ENCODE measurements at regions not wholly inside any gene's neighbourhood (a gene's known extent, or its start where the extent isn't known, plus 50 kb on each side); places are given as distances from the start of the nearest gene placed in this dataset.

DNA sequence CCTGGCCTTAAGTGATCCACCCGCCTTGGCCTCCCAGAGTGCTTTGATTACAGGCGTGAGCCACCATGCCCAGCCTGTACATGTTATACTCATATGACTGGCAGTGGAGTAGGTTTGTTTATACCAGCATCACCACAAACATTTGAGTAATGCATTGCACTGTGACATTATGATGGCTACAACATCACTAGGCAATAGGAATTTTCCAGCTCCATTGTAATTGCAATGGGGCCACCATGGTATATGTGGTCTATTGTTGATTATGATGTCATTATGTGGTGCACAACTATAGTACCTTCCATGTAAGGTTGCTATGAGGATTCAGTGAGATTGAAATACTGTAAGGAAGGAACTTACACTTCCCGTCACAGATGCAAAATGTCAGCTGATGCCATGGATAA lies 168.9 kb downstream of the COPRS start:
- Histone ChIP-seq H3K14ac (ENCODE audit: low read length) (no peak overlapping the region), H2BK12ac (ENCODE audit: low read length) (no peak overlapping the region), H3K27me3 (ENCODE audit: insufficient read depth, low read length) (no peaks in the 10 kb centered on the region)

DNA sequence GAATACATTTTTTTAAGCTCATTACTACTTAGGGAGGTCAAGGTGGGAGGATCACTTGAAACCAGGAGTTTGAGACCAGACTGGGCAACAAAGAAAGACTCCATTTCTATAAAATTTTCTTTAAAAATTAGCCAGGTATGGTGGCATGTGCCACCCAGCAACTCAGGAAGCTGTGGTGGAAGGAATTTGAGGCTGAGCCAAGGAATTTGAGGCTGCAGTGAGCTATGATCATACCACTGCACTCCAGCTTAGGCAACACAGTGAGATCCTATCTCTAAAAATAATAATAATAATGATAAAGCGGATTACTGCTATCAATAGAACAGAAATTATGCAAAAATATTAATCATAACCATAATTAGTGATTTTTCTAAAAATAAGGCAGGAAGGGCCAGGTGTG lies 170.3 kb downstream of the COPRS start:
- H4K12ac ChIP-seq (ENCODE audit: low read depth, low read length) = no peak overlapping the region
- no peak overlapping the region for H3K27ac ChIP-seq (ENCODE audit: low read depth, low read length)
- H3K79me1 ChIP-seq (ENCODE audit: low read length) = no peaks in the 10 kb centered on the region
- H3K4me3 ChIP-seq (ENCODE audit: low read depth, low read length) = no peak overlapping the region
- no peak overlapping the region for H2BK120ac ChIP-seq (ENCODE audit: insufficient read depth, low read length, poor library complexity)
- no peaks in the 10 kb centered on the region for H3K27me3 ChIP-seq (ENCODE audit: insufficient read depth, low read length)
- H3K79me2 ChIP-seq (ENCODE audit: control insufficient read depth, insufficient read depth, low read length, poor library complexity) = no peaks in the 10 kb centered on the region
- no peak for DNase-seq
- H3K4ac ChIP-seq (ENCODE audit: low read depth, low read length) = no peak overlapping the region
- H4K8ac ChIP-seq (ENCODE audit: low read depth, low read length) = no peak overlapping the region
- no peak overlapping the region for H2AFZ ChIP-seq (ENCODE audit: insufficient read depth, low read length, poor library complexity)
- H3K23ac ChIP-seq (ENCODE audit: low read length) = no peak overlapping the region
- H2AK5ac ChIP-seq (ENCODE audit: low read length) = no peak overlapping the region
- H2BK5ac ChIP-seq (ENCODE audit: low read depth, low read length, poor library complexity) = no peak overlapping the region
- no peaks in the 10 kb centered on the region for H3K9me3 ChIP-seq (ENCODE audit: insufficient read depth, low read depth, low read length)
- no CpG with 5 or more reads among the region's 1 CpG for WGBS (ENCODE audit: extremely low coverage, insufficient coverage, insufficient read length)
- no peak overlapping the region for H3K14ac ChIP-seq (ENCODE audit: low read length)
- H3K4me2 ChIP-seq (ENCODE audit: low read length) = no peak overlapping the region
- no peak overlapping the region for H2BK12ac ChIP-seq (ENCODE audit: low read length)
- H3K18ac ChIP-seq (ENCODE audit: low read length) = no peak overlapping the region
- H3K36me3 ChIP-seq (ENCODE audit: control insufficient read depth in 1 of 2, insufficient read depth in 2 of 2, low read length in 2 of 2) = no peaks in the 10 kb centered on the region
- H3K4me1 ChIP-seq (ENCODE audit: control insufficient read depth in 1 of 2, insufficient read depth in 2 of 2, low read length in 2 of 2) = peaks cover 2 to 3% of the 10 kb centered on the region in 2 experiments
- H4K91ac ChIP-seq (ENCODE audit: low read depth, low read length) = no peak overlapping the region
- no peak overlapping the region for H3K9ac ChIP-seq (ENCODE audit: low read length)

More for the DNA sequence above, 168.9 kb downstream of the COPRS start:
- no peak overlapping the region for H2BK120ac ChIP-seq (ENCODE audit: insufficient read depth, low read length, poor library complexity)
- no peaks in the 10 kb centered on the region for H3K36me3 ChIP-seq (ENCODE audit: control insufficient read depth in 1 of 2, insufficient read depth in 2 of 2, low read length in 2 of 2)
- no peak overlapping the region for H4K91ac ChIP-seq (ENCODE audit: low read depth, low read length)
- no peak overlapping the region for H4K12ac ChIP-seq (ENCODE audit: low read depth, low read length)
- no peak overlapping the region for H2AFZ ChIP-seq (ENCODE audit: insufficient read depth, low read length, poor library complexity)
- no peak overlapping the region for H3K18ac ChIP-seq (ENCODE audit: low read length)
- no peak overlapping the region for H3K4me3 ChIP-seq (ENCODE audit: low read depth, low read length)
- WGBS (ENCODE audit: extremely low coverage, insufficient coverage, insufficient read length) = no CpG with 5 or more reads among the region's 3 CpGs
- H3K79me1 ChIP-seq (ENCODE audit: low read length) = peaks cover under 1% of the 10 kb centered on the region
- peak; percentile 88 to 97 for DNase-seq
- H3K79me2 ChIP-seq (ENCODE audit: control insufficient read depth, insufficient read depth, low read length, poor library complexity) = no peaks in the 10 kb centered on the region
- H3K27ac ChIP-seq (ENCODE audit: low read depth, low read length) = no peak overlapping the region
- no peak overlapping the region for H3K23ac ChIP-seq (ENCODE audit: low read length)
- H3K9ac ChIP-seq (ENCODE audit: low read length) = no peak overlapping the region
- H3K4ac ChIP-seq (ENCODE audit: low read depth, low read length) = no peak overlapping the region
- no peak overlapping the region for H2BK5ac ChIP-seq (ENCODE audit: low read depth, low read length, poor library complexity)
- peaks cover 7 to 9% of the 10 kb centered on the region in 2 experiments for H3K4me1 ChIP-seq (ENCODE audit: control insufficient read depth in 1 of 2, insufficient read depth in 2 of 2, low read length in 2 of 2)
- no peak overlapping the region for H3K4me2 ChIP-seq (ENCODE audit: low read length)
- no peak overlapping the region for H2AK5ac ChIP-seq (ENCODE audit: low read length)
- H4K8ac ChIP-seq (ENCODE audit: low read depth, low read length) = no peak overlapping the region
- no peaks in the 10 kb centered on the region for H3K9me3 ChIP-seq (ENCODE audit: insufficient read depth, low read depth, low read length)

DNA sequence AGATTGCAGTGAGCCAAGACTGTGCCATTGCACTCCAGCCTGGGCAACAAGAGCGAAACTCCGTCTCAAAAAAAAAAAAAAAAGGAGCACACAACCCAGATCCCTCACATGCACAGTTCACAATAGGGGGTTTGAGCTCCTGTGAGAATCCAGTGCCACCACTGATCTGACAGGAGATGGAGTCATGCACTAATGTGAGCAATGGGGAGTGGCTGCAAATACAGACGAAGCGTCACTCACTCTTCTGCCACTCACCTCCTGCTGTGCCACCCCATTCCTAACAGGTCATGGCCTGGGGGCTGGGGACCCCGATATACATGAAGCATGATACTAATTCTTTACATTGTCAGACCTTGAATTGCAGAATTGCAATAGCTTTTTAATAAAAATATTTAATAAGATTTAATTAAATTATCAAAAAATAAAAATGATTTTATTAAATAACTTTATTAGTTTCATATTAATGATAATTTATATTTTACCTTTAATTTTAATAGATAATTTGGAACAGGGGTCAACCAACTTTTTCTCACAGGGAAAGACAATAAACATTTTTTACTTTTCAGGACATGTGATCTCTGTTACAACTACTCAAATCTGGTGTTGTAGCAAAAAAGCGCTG lies 171.4 kb downstream of the COPRS start:
- Histone ChIP-seq H2AFZ (ENCODE audit: insufficient read depth, low read length, poor library complexity) (no peak overlapping the region), H3K9me3 (ENCODE audit: insufficient read depth, low read depth, low read length) (no peaks in the 10 kb centered on the region), H2BK120ac (ENCODE audit: insufficient read depth, low read length, poor library complexity) (no peak overlapping the region), H3K4me1 (ENCODE audit: control insufficient read depth in 1 of 2, insufficient read depth in 2 of 2, low read length in 2 of 2) (no peaks in the 10 kb centered on the region), H3K27me3 (ENCODE audit: insufficient read depth, low read length) (no peaks in the 10 kb centered on the region), H4K12ac (ENCODE audit: low read depth, low read length) (no peak overlapping the region), H3K36me3 (ENCODE audit: control insufficient read depth in 1 of 2, insufficient read depth in 2 of 2, low read length in 2 of 2) (no peaks in the 10 kb centered on the region), H3K23ac (ENCODE audit: low read length) (no peak overlapping the region), H3K18ac (ENCODE audit: low read length) (no peak overlapping the region), H3K4me3 (ENCODE audit: low read depth, low read length) (no peak overlapping the region), H3K27ac (ENCODE audit: low read depth, low read length) (no peak overlapping the region), H3K4ac (ENCODE audit: low read depth, low read length) (no peak overlapping the region), H3K79me1 (ENCODE audit: low read length) (no peaks in the 10 kb centered on the region), H4K8ac (ENCODE audit: low read depth, low read length) (no peak overlapping the region), H3K9ac (ENCODE audit: low read length) (no peak overlapping the region), H2BK5ac (ENCODE audit: low read depth, low read length, poor library complexity) (no peak overlapping the region), H2BK12ac (ENCODE audit: low read length) (no peak overlapping the region), H2AK5ac (ENCODE audit: low read length) (no peak overlapping the region), H3K4me2 (ENCODE audit: low read length) (no peak overlapping the region), H3K14ac (ENCODE audit: low read length) (no peak overlapping the region), H3K79me2 (ENCODE audit: control insufficient read depth, insufficient read depth, low read length, poor library complexity) (no peaks in the 10 kb centered on the region), H4K91ac (ENCODE audit: low read depth, low read length) (no peak overlapping the region)
- DNase-seq = peak; percentile 42 to 54
- WGBS (ENCODE audit: extremely low coverage, insufficient coverage, insufficient read length) = no CpG with 5 or more reads among the region's 6 CpGs

- WGBS (ENCODE audit: extremely low coverage, insufficient coverage, insufficient read length) = no CpG with 5 or more reads among the region's 5 CpGs
- H3K79me1 ChIP-seq (ENCODE audit: low read length) = no peaks in the 10 kb centered on the region
Observed at GRCh38 chr17:31686495-31686894, 172.5 kb downstream of the COPRS start.

More at GRCh38 chr17:31686495-31686894, 172.5 kb downstream of the COPRS start:
- H2BK5ac ChIP-seq (ENCODE audit: low read depth, low read length, poor library complexity) = no peak overlapping the region
- H3K36me3 ChIP-seq (ENCODE audit: control insufficient read depth in 1 of 2, insufficient read depth in 2 of 2, low read length in 2 of 2) = no peaks in the 10 kb centered on the region
- no peak for DNase-seq
- no peak overlapping the region for H2AK5ac ChIP-seq (ENCODE audit: low read length)
- H3K27me3 ChIP-seq (ENCODE audit: insufficient read depth, low read length) = no peaks in the 10 kb centered on the region
- H2AFZ ChIP-seq (ENCODE audit: insufficient read depth, low read length, poor library complexity) = no peak overlapping the region
- no peak overlapping the region for H4K12ac ChIP-seq (ENCODE audit: low read depth, low read length)
- H3K9me3 ChIP-seq (ENCODE audit: insufficient read depth, low read depth, low read length) = no peaks in the 10 kb centered on the region
- no peak overlapping the region for H3K9ac ChIP-seq (ENCODE audit: low read length)
- no peak overlapping the region for H3K27ac ChIP-seq (ENCODE audit: low read depth, low read length)
- H3K23ac ChIP-seq (ENCODE audit: low read length) = no peak overlapping the region
- H3K14ac ChIP-seq (ENCODE audit: low read length) = no peak overlapping the region
- no peak overlapping the region for H3K4ac ChIP-seq (ENCODE audit: low read depth, low read length)
- H3K4me2 ChIP-seq (ENCODE audit: low read length) = no peak overlapping the region
- H3K79me2 ChIP-seq (ENCODE audit: control insufficient read depth, insufficient read depth, low read length, poor library complexity) = no peaks in the 10 kb centered on the region
- no peak overlapping the region for H2BK12ac ChIP-seq (ENCODE audit: low read length)
- no peak overlapping the region for H4K8ac ChIP-seq (ENCODE audit: low read depth, low read length)
- no peak overlapping the region for H4K91ac ChIP-seq (ENCODE audit: low read depth, low read length)
- no peak overlapping the region for H2BK120ac ChIP-seq (ENCODE audit: insufficient read depth, low read length, poor library complexity)
- H3K4me1 ChIP-seq (ENCODE audit: control insufficient read depth in 1 of 2, insufficient read depth in 2 of 2, low read length in 2 of 2) = no peaks in the 10 kb centered on the region
- H3K18ac ChIP-seq (ENCODE audit: low read length) = no peak overlapping the region
- no peak overlapping the region for H3K4me3 ChIP-seq (ENCODE audit: low read depth, low read length)

Data from trophoblast cell (in vitro differentiated cells and primary cell).